ENCODE measurements at regions not wholly inside any gene's neighbourhood (a gene's known extent, or its start where the extent isn't known, plus 50 kb on each side); places are given as distances from the start of the nearest gene placed in this dataset.

DNA sequence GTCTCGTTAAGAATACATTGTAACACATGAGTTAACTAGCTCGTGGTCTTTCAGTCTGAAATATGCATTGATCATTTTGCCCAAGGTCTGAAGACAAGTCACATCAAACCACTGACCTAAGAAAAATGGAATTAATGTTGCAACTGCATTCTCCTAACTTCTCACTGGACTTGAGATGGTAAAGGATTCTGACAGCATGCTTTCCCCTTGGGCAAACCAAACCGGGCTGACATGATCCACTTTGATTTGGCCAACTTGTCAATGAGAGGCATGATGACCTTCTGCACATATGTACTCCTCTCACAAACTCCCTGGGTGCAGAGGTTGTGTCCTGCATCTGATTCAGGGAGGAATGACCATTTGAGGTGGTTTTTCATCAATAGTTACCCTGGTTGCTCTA, 1982.5 kb upstream of the PIK3C3 start:
- Histone ChIP-seq H3K4me3 (no peak overlapping the region), H3K36me3 (no peaks in the 10 kb centered on the region), H3K27me3 (no peaks in the 10 kb centered on the region), H3K4me1 (ENCODE audit: low read depth) (no peaks in the 10 kb centered on the region), H3K9me3 (ENCODE audit: low read depth) (no peaks in the 10 kb centered on the region), H3K27ac (no peak overlapping the region)
- TF ChIP-seq, protein P1, sequence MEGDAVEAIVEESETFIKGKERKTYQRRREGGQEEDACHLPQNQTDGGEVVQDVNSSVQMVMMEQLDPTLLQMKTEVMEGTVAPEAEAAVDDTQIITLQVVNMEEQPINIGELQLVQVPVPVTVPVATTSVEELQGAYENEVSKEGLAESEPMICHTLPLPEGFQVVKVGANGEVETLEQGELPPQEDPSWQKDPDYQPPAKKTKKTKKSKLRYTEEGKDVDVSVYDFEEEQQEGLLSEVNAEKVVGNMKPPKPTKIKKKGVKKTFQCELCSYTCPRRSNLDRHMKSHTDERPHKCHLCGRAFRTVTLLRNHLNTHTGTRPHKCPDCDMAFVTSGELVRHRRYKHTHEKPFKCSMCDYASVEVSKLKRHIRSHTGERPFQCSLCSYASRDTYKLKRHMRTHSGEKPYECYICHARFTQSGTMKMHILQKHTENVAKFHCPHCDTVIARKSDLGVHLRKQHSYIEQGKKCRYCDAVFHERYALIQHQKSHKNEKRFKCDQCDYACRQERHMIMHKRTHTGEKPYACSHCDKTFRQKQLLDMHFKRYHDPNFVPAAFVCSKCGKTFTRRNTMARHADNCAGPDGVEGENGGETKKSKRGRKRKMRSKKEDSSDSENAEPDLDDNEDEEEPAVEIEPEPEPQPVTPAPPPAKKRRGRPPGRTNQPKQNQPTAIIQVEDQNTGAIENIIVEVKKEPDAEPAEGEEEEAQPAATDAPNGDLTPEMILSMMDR (IDR thresholded peaks at IDR 0.05; ENCODE audit: low read depth, low read length) = no peak
- no peak for DNase-seq (ENCODE audit: low read depth in 1 of 2, low spot score in 1 of 2)

DNA sequence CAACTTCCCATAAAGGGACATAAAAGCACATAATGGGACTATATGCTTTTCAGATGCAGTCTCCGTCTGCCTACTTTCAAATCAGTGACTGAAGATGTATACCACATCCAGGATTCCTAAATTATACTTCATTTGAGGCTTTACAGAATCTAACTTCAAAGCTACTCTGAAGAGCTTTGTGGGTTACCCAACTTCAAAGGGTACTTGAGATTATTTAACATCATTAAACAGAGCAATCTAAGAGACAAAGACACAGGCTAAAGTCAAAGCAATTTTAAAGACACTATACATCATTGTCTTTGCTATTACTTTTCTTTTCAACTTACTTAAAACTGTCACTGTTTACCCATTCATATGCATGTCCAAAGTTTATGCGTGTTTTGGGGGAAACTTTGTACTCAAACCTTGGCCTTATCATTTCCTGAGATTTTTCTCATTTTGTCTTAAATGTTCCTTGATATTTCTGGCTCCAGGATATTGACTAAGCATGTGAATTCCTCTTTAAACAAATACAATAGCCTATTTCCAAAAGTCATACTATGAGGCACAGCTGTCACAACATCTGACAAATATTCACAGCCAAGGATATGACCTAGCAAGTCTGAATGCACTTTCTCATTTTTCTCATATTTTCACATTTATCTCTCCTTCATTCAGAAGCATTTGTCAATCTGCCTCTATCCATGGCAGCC, 1985.1 kb upstream of the PIK3C3 start:
- no peaks in the 10 kb centered on the region for H3K36me3 ChIP-seq
- no peaks in the 10 kb centered on the region for H3K9me3 ChIP-seq (ENCODE audit: low read depth)
- H3K27me3 ChIP-seq = no peaks in the 10 kb centered on the region
- TF ChIP-seq, protein P1 (IDR thresholded peaks at IDR 0.05; ENCODE audit: low read depth, low read length) = no peak
- peak in 1 of 2 donors; percentile 11 for DNase-seq (ENCODE audit: low read depth in 1 of 2, low spot score in 1 of 2)
- H3K27ac ChIP-seq = no peak overlapping the region
- no peaks in the 10 kb centered on the region for H3K4me1 ChIP-seq (ENCODE audit: low read depth)
- no peak overlapping the region for H3K4me3 ChIP-seq

DNA sequence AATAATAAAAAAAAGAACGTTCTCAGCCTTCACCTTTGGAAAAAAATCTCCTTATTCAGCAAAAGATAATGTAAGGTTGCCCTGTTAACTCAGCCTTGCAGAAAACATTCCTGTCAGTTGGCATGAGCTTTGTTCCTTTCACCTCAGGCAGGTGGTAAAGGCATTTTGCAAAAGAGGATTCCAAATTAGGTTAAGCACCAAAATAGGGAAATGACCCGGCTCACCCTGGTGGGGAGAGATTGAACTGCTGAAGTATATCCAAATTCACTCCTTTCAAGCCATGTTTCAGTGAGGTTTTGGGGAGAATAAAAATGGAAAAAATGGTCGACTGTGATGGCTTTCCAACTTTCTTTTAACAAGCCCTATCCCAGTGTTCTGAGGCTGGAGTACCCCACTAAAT, 1988.8 kb upstream of the PIK3C3 start:
- H3K4me1 ChIP-seq (ENCODE audit: low read depth) = no peaks in the 10 kb centered on the region
- no peaks in the 10 kb centered on the region for H3K36me3 ChIP-seq
- H3K27me3 ChIP-seq = no peaks in the 10 kb centered on the region
- H3K4me3 ChIP-seq = no peak overlapping the region
- no peaks in the 10 kb centered on the region for H3K9me3 ChIP-seq (ENCODE audit: low read depth)
- TF ChIP-seq, protein P1 (IDR thresholded peaks at IDR 0.05; ENCODE audit: low read depth, low read length) = peak; percentile 34
- no peak for DNase-seq (ENCODE audit: low read depth in 1 of 2, low spot score in 1 of 2)
- no peak overlapping the region for H3K27ac ChIP-seq

DNA sequence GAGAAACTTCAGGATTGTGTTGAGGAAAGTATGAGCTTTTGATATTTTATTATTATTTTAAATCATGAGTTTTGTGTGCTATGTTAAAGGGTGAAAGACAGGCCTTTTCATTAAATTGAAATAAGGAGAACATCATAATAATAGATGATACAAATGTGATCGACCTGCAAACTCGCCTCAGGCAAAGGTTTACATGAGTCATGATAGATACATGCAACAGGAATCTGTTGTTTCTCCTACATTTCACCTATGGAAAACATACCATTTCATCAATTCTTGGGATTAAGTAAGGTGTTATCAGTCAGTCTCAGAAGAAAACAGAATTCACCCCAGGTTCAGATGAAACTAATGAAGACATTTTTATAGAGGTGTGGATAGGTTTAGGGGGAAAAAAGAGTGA, 1992.5 kb upstream of the PIK3C3 start:
- TF ChIP-seq, protein P1 (IDR thresholded peaks at IDR 0.05; ENCODE audit: low read depth, low read length) = no peak
- DNase-seq (ENCODE audit: low read depth in 1 of 2, low spot score in 1 of 2) = no peak
- Histone ChIP-seq H3K27me3 (no peaks in the 10 kb centered on the region), H3K27ac (no peak overlapping the region), H3K36me3 (no peaks in the 10 kb centered on the region), H3K9me3 (ENCODE audit: low read depth) (no peaks in the 10 kb centered on the region), H3K4me3 (no peak overlapping the region), H3K4me1 (ENCODE audit: low read depth) (no peaks in the 10 kb centered on the region)

DNA sequence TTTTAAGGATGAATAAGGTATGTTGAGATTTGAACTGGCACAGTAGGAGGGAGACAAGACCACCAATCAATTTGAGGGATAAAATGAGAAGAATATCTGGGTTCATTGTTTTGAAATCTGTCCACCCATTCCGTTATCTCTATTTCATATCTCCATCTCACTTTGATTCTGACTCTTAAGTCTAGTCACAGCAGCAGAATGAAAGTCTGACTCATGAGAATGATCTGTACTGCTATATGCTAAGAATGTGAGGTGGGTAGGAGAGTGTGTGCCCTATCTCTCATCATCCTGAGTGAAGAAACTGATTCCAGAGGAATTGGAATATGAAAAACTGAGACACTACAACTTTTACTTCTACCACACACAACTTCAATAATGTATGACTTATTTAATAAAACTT, 1994.5 kb upstream of the PIK3C3 start:
- no peaks in the 10 kb centered on the region for H3K36me3 ChIP-seq
- H3K4me1 ChIP-seq (ENCODE audit: low read depth) = no peaks in the 10 kb centered on the region
- TF ChIP-seq, protein P1 (IDR thresholded peaks at IDR 0.05; ENCODE audit: low read depth, low read length) = no peak
- no peaks in the 10 kb centered on the region for H3K9me3 ChIP-seq (ENCODE audit: low read depth)
- H3K27ac ChIP-seq = no peak overlapping the region
- no peak for DNase-seq (ENCODE audit: low read depth in 1 of 2, low spot score in 1 of 2)
- H3K4me3 ChIP-seq = no peak overlapping the region
- no peaks in the 10 kb centered on the region for H3K27me3 ChIP-seq

All from cardiac muscle cell (in vitro differentiated cells and primary cell).